K562 (cell line): ENCODE measurements at regions not wholly inside any gene's neighbourhood (a gene's known extent, or its start where the extent isn't known, plus 50 kb on each side); places are given as distances from the start of the nearest gene placed in this dataset.
A peak's percentile ranks its signal among the peaks of the same experiment; 100 is the strongest.

Source experiments
- ATAC-seq: fragments of 200-7000 bp; cut with Tn5 transposase; 3 replicates; pipeline ENCODE4 v1.9.1; 2020; ENCODE audit warnings: moderate library complexity
- BruUV-seq: library from RNA; stranded (reverse); fragments of 400-500 nt; replicated peaks from 2 replicates; lab custom pipeline; 2021; lab: Mats Ljungman, UMichigan
- CTCF ChIA-PET: fragments of 300-600 bp; formaldehyde crosslinking; extraction: SDS; loops from one replicate; lab custom pipeline; 2021; ENCODE audit warnings: low intra/inter-chr PET ratio; lab: Yijun Ruan, JAX
- POLR2A ChIA-PET: fragments of 300-600, 350-650 bp; sonication (Branson Sonifier 250); formaldehyde crosslinking; extraction: SDS; loops from one replicate; lab custom pipeline; 2021; ENCODE audit warnings: antibody characterized with exemption, inconsistent platforms; lab: Yijun Ruan, JAX
- DNase-seq, 4 experiments: peaks; one replicate each; pipeline versions ENCODE4 v3.0.0 to v3.0.0-alpha.2; 2011 to 2018; ENCODE audit warnings: low spot score in 3 of 4, mixed read lengths in 3 of 4; ENCODE audit errors: extremely low read depth in 1 of 4
- FAIRE-seq: peaks from 2 replicates; lab custom pipeline; 2011; peaks lifted over from hg19 to GRCh38; lab: Jason Lieb, UNC
- H2AFZ ChIP-seq: 2 replicates; pipeline ENCODE4 v1.6.0; 2011; ENCODE audit warnings: low read depth, low read length, control low read depth, inconsistent platforms
- H3K27ac ChIP-seq: fragments of 200-600 bp; 3 replicates; pipeline ENCODE4 v1.8.0; 2011; ENCODE audit warnings: low read depth, mild to moderate bottlenecking, control low read depth, inconsistent platforms, low read length, moderate library complexity, mixed read lengths; ENCODE audit errors: extremely low read depth
- H3K27me3 ChIP-seq, 2 experiments: fragments of 300-600 bp in 1 of 2; 2 replicates in 1 of 2; 3 replicates in 1 of 2; pipeline versions ENCODE4 v1.6.0 to v1.8.0; 2011; ENCODE audit warnings: inconsistent platforms in 2 of 2, low read length in 2 of 2, mild to moderate bottlenecking in 1 of 2, mixed read lengths in 1 of 2, moderate library complexity in 1 of 2; ENCODE audit not compliant: control insufficient read depth in 2 of 2, insufficient read depth in 2 of 2
- H3K36me3 ChIP-seq: fragments of 300-600 bp; 3 replicates; pipeline ENCODE4 v1.8.0; 2011; ENCODE audit warnings: mild to moderate bottlenecking, low read length, inconsistent platforms; ENCODE audit not compliant: control insufficient read depth, insufficient read depth
- H3K4me1 ChIP-seq, 2 experiments: fragments of 200-600 bp in 1 of 2; replicated peaks in 1 of 2; 2 replicates in 1 of 2; 3 replicates in 1 of 2; pipeline versions ENCODE4 v1.5.1 to v1.8.0; 2011; ENCODE audit warnings: inconsistent platforms in 2 of 2, low read length in 2 of 2, mild to moderate bottlenecking in 1 of 2, mixed read lengths in 1 of 2, moderate library complexity in 1 of 2; ENCODE audit not compliant: control insufficient read depth in 2 of 2, insufficient read depth in 2 of 2
- H3K4me2 ChIP-seq: 2 replicates; pipeline ENCODE4 v1.6.1; 2011; ENCODE audit warnings: low read length, control low read depth, inconsistent platforms, mixed read lengths; ENCODE audit not compliant: insufficient read depth
- H3K4me3 ChIP-seq: fragments of 200-600 bp; sonication (generic), shearing (Covaris generic); 2 replicates; pipeline ENCODE4 v1.5.1; 2016; ENCODE audit warnings: control low read depth, inconsistent platforms
- H3K79me2 ChIP-seq: fragments of 200-600 bp; 3 replicates; pipeline ENCODE4 v1.8.0; 2011; ENCODE audit warnings: low read length, inconsistent platforms; ENCODE audit not compliant: control insufficient read depth, insufficient read depth
- H3K9ac ChIP-seq, 2 experiments: 2 replicates each; pipeline versions ENCODE4 v1.6.0 to v1.6.1; 2011; ENCODE audit warnings: low read depth in 2 of 2, low read length in 2 of 2, control low read depth in 1 of 2, inconsistent platforms in 1 of 2, mild to moderate bottlenecking in 1 of 2, mixed read lengths in 1 of 2; ENCODE audit not compliant: insufficient read depth in 1 of 2
- H3K9me1 ChIP-seq: one replicate; pipeline ENCODE4 v1.6.0; 2011; ENCODE audit warnings: inconsistent platforms, mild to moderate bottlenecking, low read length, moderate library complexity; ENCODE audit not compliant: control insufficient read depth, insufficient read depth
- H3K9me3 ChIP-seq: replicated peaks from 2 replicates; pipeline ENCODE4 v1.5.1; 2011; ENCODE audit warnings: low read depth, low read length, inconsistent platforms; ENCODE audit not compliant: control insufficient read depth, insufficient read depth
- H4K20me1 ChIP-seq: replicated peaks from 2 replicates; pipeline ENCODE4 v1.6.1; 2011; ENCODE audit warnings: low read length, inconsistent platforms, mixed read lengths; ENCODE audit not compliant: control insufficient read depth, insufficient read depth
- MAFG ChIP-seq: fragments of 450-650 bp; conservative IDR thresholded peaks from 2 replicates; pipeline ENCODE4 v1.6.1; 2016; ENCODE audit warnings: missing genetic modification characterization, missing compliant biosample characterization
- MTF1 ChIP-seq: fragments of 250-450 bp; sonication (Bioruptor Pico); IDR thresholded peaks from 2 replicates; pipeline ENCODE4 v1.9.0; 2021; ENCODE audit warnings: moderate library complexity, mild to moderate bottlenecking, inconsistent platforms, borderline replicate concordance
- RBBP5 ChIP-seq: fragments of 200-600 bp; sonication (generic); IDR thresholded peaks from 2 replicates; pipeline ENCODE4 v1.6.1; 2012; ENCODE audit warnings: borderline replicate concordance, mild to moderate bottlenecking, low read length, control low read depth, inconsistent platforms; ENCODE audit not compliant: insufficient read depth, poor library complexity, severe bottlenecking
- SNAPC5 ChIP-seq: fragments of 250-450 bp; sonication (Bioruptor Pico); IDR thresholded peaks from 2 replicates; pipeline ENCODE4 v1.8.0; 2021; ENCODE audit warnings: moderate library complexity, mild to moderate bottlenecking, inconsistent platforms
- SPI1 ChIP-seq: IDR thresholded peaks from 2 replicates; pipeline ENCODE4 v1.6.1; 2011; ENCODE audit warnings: low read depth, low read length, control low read depth, borderline replicate concordance
- WGBS: fragments of 100-300 bp; shearing (Covaris generic); methylation state at CpG from one replicate; pipeline ENCODE4 v1.1.6; 2016; ENCODE audit warnings: low coverage, mixed read lengths; ENCODE audit not compliant: insufficient coverage; ENCODE audit errors: missing lambda C conversion rate; 5-methylcytosine and 5-hydroxymethylcytosine counted together
- in situ Hi-C: fragments of 300-500 bp; cut with MboI; formaldehyde crosslinking; loops from 4 replicates; pipeline ENCODE4 v1.15.0; 2018; ENCODE audit warnings: inconsistent platforms, mixed read lengths
- intact Hi-C: fragments of 100-400 bp; cut with micrococcal nuclease; formaldehyde crosslinking; loops from 2 replicates; pipeline ENCODE4 v1.14.2; 2022

GRCh38 chr4:151967074-151967473 lies 206.3 kb upstream of the GATB start:
- H3K9me1 ChIP-seq: no peaks in the 10 kb centered on the region
- no peaks in the 10 kb centered on the region for H3K4me1 ChIP-seq
- no peak overlapping the region for H3K27ac ChIP-seq
- H3K9ac ChIP-seq: no peak overlapping the region
- CTCF ChIA-PET: no interaction called here
- intact Hi-C loops (no loop called here), in situ Hi-C loops (no loop called here)
- H3K4me3 ChIP-seq: no peak overlapping the region
- WGBS: 0% methylated on average over 6 of the region's 6 CpGs
- POLR2A ChIA-PET: no interaction called here
- TF ChIP-seq MAFG: no peak
- no peak for TF ChIP-seq SNAPC5 (CRISPR knock-in tag)
- TF ChIP-seq MTF1 (CRISPR knock-in tag): no peak
- H3K9me3 ChIP-seq: no peaks in the 10 kb centered on the region
- no peaks in the 10 kb centered on the region for H3K79me2 ChIP-seq
- FAIRE-seq (no peak), DNase-seq (no peak), ATAC-seq (no peak)
- no peaks in the 10 kb centered on the region for H4K20me1 ChIP-seq
- BruUV-seq: no TSS peak
- no peak overlapping the region for H2AFZ ChIP-seq
- H3K36me3 ChIP-seq: no peaks in the 10 kb centered on the region
- H3K4me2 ChIP-seq: no peak overlapping the region
- H3K27me3 ChIP-seq: peaks cover 3 to 4% of the 10 kb centered on the region in 2 experiments; a peak in 3 of 5 replicates

GRCh38 chr4:151962138-151962823 lies 201.5 kb upstream of the GATB start:
- POLR2A ChIA-PET: no interaction called here
- no peak for DNase-seq
- CTCF ChIA-PET: no interaction called here
- Histone ChIP-seq H3K36me3 (no peaks in the 10 kb centered on the region), H4K20me1 (no peaks in the 10 kb centered on the region), H3K9me3 (no peaks in the 10 kb centered on the region), H3K4me1 (no peaks in the 10 kb centered on the region), H3K27me3 (peaks cover 0 to 4% of the 10 kb centered on the region in 2 experiments; a peak in 1 of 5 replicates), H3K4me3 (no peak overlapping the region), H3K9me1 (no peaks in the 10 kb centered on the region), H3K9ac (no peak overlapping the region), H3K4me2 (no peak overlapping the region), H3K27ac (no peak overlapping the region), H2AFZ (no peak overlapping the region), H3K79me2 (no peaks in the 10 kb centered on the region)
- intact Hi-C loops (no loop called here), in situ Hi-C loops (no loop called here)
- 0 out of 2 replicates have a peak, but pooled peaks have one; percentile 29 for TF ChIP-seq SPI1
- TF ChIP-seq RBBP5: no peak
- ATAC-seq: no peak
- WGBS: 2% methylated on average over 4 of the region's 4 CpGs
- no TSS peak for BruUV-seq
- no peak for FAIRE-seq
